ENCODE measurements at regions not wholly inside any gene's neighbourhood (a gene's known extent, or its start where the extent isn't known, plus 50 kb on each side); places are given as distances from the start of the nearest gene placed in this dataset.

GRCh38 chr7:113787106-113787505, 131.7 kb downstream of the PPP1R3A start:
- Histone ChIP-seq H3K36me3 (ENCODE audit: insufficient read depth, low read length) (no peaks in the 10 kb centered on the region), H3K27me3 (ENCODE audit: insufficient read depth, low read length, poor library complexity, severe bottlenecking) (no peaks in the 10 kb centered on the region), H3K79me2 (ENCODE audit: insufficient read depth, low read length) (no peaks in the 10 kb centered on the region), H3F3A (ENCODE audit: low read depth) (no peaks in the 10 kb centered on the region), H3K4me1 (ENCODE audit: insufficient read depth, low read length, poor library complexity, severe bottlenecking) (no peaks in the 10 kb centered on the region), H4K20me1 (ENCODE audit: insufficient read depth, low read length, poor library complexity, severe bottlenecking) (no peaks in the 10 kb centered on the region), H3K9me2 (replicated peaks; ENCODE audit: low read depth, low read length) (no peaks in the 10 kb centered on the region), H3K4me2 (ENCODE audit: low read depth, low read length, poor library complexity, severe bottlenecking) (no peak overlapping the region), H3K9ac (ENCODE audit: low read depth, low read length, poor library complexity, severe bottlenecking) (no peak overlapping the region), H3K9me3 (ENCODE audit: insufficient read depth, low read depth, low read length) (no peaks in the 10 kb centered on the region), H3K4me3 (ENCODE audit: low read length, poor library complexity, severe bottlenecking) (no peak overlapping the region), H2AFZ (ENCODE audit: low read length) (no peak overlapping the region)
- TF ChIP-seq CTCF (conservative IDR thresholded peaks at IDR 0.05; ENCODE audit: low read length) (no peak), EZH2phosphoT487 (IDR thresholded peaks at IDR 0.05; ENCODE audit: borderline replicate concordance) (no peak)

- Histone ChIP-seq H3K9me3 (ENCODE audit: insufficient read depth, low read depth, low read length) (no peaks in the 10 kb centered on the region), H4K20me1 (ENCODE audit: insufficient read depth, low read length, poor library complexity, severe bottlenecking) (no peaks in the 10 kb centered on the region), H3K4me1 (ENCODE audit: insufficient read depth, low read length, poor library complexity, severe bottlenecking) (no peaks in the 10 kb centered on the region), H3K79me2 (ENCODE audit: insufficient read depth, low read length) (no peaks in the 10 kb centered on the region), H3K27me3 (ENCODE audit: insufficient read depth, low read length, poor library complexity, severe bottlenecking) (no peaks in the 10 kb centered on the region), H3K36me3 (ENCODE audit: insufficient read depth, low read length) (no peaks in the 10 kb centered on the region), H3K4me2 (ENCODE audit: low read depth, low read length, poor library complexity, severe bottlenecking) (no peak overlapping the region), H2AFZ (ENCODE audit: low read length) (no peak overlapping the region), H3K9me2 (replicated peaks; ENCODE audit: low read depth, low read length) (no peaks in the 10 kb centered on the region), H3F3A (ENCODE audit: low read depth) (no peaks in the 10 kb centered on the region), H3K9ac (ENCODE audit: low read depth, low read length, poor library complexity, severe bottlenecking) (no peak overlapping the region), H3K4me3 (ENCODE audit: low read length, poor library complexity, severe bottlenecking) (no peak overlapping the region)
- TF ChIP-seq CTCF (conservative IDR thresholded peaks at IDR 0.05; ENCODE audit: low read length) (no peak), EZH2phosphoT487 (IDR thresholded peaks at IDR 0.05; ENCODE audit: borderline replicate concordance) (no peak)
Observed at GRCh38 chr7:113784956-113785355, 133.9 kb downstream of the PPP1R3A start.

- no peaks in the 10 kb centered on the region for H3K9me3 ChIP-seq (ENCODE audit: insufficient read depth, low read depth, low read length)
- no peak overlapping the region for H3K9ac ChIP-seq (ENCODE audit: low read depth, low read length, poor library complexity, severe bottlenecking)
- H3F3A ChIP-seq (ENCODE audit: low read depth), result no peaks in the 10 kb centered on the region
- no peak overlapping the region for H2AFZ ChIP-seq (ENCODE audit: low read length)
- no peak overlapping the region for H3K4me2 ChIP-seq (ENCODE audit: low read depth, low read length, poor library complexity, severe bottlenecking)
- no peaks in the 10 kb centered on the region for H3K27me3 ChIP-seq (ENCODE audit: insufficient read depth, low read length, poor library complexity, severe bottlenecking)
- H3K4me3 ChIP-seq (ENCODE audit: low read length, poor library complexity, severe bottlenecking), result no peak overlapping the region
- no peaks in the 10 kb centered on the region for H3K79me2 ChIP-seq (ENCODE audit: insufficient read depth, low read length)
- no peaks in the 10 kb centered on the region for H3K36me3 ChIP-seq (ENCODE audit: insufficient read depth, low read length)
- H3K9me2 ChIP-seq (replicated peaks; ENCODE audit: low read depth, low read length), result no peaks in the 10 kb centered on the region
- H3K4me1 ChIP-seq (ENCODE audit: insufficient read depth, low read length, poor library complexity, severe bottlenecking), result no peaks in the 10 kb centered on the region
- H4K20me1 ChIP-seq (ENCODE audit: insufficient read depth, low read length, poor library complexity, severe bottlenecking), result no peaks in the 10 kb centered on the region
- no peak for TF ChIP-seq CTCF (conservative IDR thresholded peaks at IDR 0.05; ENCODE audit: low read length)
Observed at GRCh38 chr7:113784316-113784715, 134.5 kb downstream of the PPP1R3A start.
